HG03460 (cell line): ENCODE measurements at regions not wholly inside any gene's neighbourhood (a gene's known extent, or its start where the extent isn't known, plus 50 kb on each side); places are given as distances from the start of the nearest gene placed in this dataset.

ENCODE experiments used
- ATAC-seq: cut with Tn5 transposase; IDR thresholded peaks from one replicate; pipeline ENCODE4 v1.9.1; 2021; ENCODE audit not compliant: unreplicated experiment

DNA sequence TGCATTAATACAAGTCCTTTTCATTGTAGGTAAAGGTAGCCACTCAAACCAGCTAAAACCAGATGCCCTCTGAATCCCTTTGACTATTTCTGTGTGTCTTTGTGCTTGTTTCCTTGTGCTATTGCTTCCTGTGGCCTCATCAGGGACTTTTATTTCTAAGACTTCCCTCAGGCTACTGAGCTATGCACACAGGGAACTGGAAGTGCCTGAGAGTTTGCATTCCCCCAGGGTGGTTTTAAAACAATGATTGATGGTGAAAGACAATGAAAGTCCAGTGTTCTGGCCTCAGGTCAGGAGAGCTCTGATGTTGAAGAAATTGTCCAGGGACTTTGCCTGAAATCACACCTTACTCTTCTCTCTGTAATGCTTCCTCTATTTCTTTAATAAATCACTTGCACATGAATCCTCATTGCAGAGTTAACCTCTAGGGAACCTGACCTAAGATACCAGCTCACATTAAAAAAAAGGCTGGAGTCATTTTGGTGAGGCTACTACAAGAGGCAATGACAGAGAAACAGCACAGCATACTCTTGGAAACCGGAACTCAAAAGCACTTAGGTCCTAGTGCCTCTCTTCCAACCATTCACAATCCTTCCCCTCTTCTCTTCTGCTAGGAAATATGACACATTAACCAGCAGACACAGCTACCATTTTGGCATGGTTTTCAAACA is 158.1 kb upstream of the NREP start:
- ATAC-seq: no peak

DNA sequence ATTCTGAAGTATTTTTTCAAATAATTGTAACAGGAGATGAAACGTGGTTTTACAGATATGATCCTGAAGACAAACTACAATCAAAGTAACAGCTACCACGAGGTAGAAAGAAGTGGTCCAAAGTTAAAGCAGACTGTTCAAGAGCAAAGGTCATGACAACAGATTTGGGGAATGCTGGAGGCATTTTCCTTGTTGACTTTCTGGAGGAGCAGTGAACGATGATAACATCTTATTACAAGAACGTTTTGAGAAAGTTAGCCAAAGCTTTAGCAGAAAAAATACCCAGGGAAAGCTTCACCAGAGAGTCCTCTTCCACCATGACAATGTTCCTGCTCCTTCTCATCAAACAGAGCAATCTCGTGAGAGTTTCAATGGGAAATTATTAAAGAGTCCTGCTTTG is 145.4 kb upstream of the NREP start:
- no peak for ATAC-seq

DNA sequence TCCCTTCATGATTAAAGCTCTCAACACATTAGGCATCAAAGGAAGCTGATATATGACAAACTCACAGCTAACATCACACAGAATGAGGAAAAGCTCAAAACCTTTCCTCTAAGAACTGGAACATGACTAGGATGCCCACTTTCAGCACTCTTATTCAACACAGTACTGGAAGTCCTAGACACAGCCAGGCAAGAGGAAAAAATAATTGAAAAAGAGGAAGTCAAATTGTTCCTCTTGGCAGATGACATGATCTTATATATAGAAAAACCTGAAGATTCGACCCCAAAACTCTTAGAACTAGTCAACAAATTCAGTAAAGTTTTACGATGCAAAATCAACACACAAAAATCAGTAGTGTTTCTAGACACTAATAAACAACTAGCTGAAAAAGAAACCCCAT is 144.3 kb upstream of the NREP start:
- ATAC-seq: no peak

DNA sequence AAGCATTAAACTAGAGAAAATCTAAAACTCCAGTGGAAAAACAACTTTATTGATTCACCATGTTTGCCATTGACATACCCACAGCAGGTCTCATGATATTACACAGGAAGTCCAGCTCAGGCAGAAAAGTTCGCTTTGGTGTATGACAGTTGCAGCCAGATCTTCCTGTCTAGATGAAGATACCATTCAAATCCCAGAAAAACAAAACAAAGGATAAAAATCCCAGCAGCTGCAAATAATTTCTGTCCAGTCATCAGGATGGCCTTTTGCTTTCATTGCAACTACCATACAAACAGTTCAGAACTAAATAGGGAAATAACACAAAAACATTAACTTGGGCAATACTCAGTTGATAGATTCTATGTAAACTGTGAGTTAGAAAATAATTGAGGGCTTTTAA is 136.0 kb upstream of the NREP start:
- no peak for ATAC-seq

DNA sequence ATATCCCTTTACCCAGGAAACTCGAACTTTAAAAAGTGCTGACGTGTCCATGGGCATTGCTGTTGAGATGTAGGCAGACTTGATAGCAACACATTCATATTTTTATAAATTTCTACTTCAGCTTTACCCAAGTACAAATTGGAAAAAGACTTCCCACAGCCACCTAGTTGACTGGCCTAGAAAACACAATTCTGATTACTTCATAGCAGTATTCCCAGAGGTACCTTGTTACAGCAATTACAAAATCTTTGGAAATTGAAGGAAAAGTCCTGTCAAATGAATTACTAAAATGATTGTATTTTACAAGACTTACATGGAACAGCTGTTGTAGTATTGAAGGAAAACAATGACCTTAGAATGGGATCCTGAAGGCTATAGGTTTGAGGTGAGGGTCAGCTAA is 130.7 kb upstream of the NREP start:
- ATAC-seq: no peak

DNA sequence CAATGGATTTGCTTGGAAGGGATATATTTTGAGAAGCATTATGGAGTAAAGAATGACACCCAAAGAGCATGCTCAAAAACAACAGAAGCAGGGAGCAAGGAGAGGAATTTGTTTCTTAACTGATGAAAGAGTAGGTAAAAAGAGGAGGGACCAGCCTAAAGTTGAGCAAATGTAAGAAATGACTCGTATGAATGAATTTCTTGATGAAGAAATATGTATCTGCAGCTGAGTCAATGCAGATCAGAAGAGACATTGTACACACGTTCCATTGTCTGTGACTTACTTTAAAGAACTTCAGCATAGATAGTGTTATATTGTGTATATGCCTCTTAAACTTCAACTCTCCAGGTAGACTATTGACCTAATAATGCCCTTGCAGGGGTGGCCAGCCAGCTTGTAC is 112.7 kb upstream of the NREP start:
- ATAC-seq: no peak

DNA sequence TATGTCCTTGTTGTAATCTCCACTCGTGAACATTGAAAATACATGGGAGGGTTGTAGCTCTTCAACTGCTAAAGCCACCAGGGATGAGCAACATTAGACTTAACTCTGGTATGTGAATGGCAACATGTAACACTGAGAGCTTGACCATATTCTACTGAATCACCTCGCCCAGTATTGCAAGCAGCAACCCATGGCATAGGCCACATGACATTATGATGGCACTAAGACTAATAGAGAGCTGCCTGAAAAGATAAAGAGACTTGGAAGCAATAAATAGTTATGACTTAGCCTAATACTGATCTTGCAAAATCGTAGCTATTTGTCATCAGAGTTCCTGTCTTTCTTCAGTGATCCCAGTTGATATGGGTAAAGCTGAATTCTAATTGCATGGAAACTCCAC is 108.4 kb upstream of the NREP start:
- ATAC-seq: no peak

DNA sequence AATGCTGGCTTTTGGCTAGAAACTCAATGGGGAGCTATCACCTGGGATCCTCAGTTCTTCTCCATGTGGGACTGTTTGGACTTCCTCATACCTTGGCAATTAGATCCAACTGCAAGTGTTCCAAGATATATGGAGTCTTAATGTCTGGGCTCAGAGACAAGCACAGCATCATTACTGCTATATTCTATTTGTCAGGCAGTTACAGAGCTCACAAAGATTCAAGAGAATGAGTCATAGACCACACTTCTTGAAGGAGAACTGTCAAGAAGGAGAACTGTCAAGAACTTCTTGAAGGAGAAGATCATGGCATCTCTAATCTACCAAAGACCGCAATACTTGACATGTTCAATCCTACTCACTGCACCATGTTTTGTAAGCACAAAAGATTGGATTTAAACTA is 106.8 kb upstream of the NREP start:
- no peak for ATAC-seq

DNA sequence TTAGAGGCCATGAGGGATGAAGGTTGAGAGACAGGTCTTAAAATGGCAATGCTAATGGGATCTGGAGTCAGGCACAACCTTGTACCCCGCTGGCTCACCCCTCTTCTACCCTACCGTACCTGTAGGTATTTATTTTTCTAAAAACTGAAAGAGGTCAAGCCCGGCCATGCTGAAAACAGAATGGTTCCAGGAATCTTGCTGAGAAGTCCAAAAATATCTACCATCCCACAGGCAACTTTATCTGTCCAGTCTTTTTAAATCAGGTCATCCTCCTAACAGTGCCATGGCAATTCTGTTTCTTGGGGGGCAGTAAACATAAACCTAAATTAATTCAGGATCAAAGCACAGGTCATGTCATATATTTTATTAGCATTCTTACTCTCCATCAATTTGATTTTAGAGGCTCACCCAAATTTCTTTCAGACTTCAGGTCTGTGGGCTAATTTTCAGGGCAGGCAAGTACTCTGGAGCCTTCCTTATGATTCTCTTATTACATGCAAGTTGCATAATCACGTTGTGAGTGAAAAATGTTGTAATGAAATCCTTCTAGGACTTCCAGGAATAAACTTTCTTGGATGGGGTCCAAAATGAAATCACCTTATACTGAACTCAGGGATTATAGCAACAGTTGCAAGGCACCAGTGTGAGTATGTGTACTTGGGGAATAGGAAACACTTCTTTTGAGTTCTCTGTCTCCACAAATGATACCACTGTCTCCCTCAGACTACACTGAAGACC is 102.7 kb upstream of the NREP start:
- no peak for ATAC-seq

DNA sequence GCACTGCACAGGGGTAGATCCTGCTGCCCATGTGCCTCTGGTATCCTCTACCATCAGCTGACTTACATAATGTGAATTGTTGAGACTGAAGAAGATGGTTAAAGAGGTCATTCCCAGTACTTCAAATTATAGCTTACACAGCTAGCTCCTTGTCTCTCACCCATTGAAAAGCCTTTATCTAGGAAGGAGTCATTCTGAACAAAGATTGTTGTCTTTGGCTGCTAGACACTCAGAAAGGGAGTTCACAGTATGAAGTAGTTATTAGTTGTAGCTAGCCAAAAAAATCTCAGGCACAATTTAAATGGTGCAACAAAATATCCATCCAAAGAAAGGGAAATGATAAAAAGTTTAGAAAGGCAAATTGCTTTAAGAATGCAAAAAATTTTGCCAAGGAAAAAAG is 102.0 kb upstream of the NREP start:
- ATAC-seq: no peak

DNA sequence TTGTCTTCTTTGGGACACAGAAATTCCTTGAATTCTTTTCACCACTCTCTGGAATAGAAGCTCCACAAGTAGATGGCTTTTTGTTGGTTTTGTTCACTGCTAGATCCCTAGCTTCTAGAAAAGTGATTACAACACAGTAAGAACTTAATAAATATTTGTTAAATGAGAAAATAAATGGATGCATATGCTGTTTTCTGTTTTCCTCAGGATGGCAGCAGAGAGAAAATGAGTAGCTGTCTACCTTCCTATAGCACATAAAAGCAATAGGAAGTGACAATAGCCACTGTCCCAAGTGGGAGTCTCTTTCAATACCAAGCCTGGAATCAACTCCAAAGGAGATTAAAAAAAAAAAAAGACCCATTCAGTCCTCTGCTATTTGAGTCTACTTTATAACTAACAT is 100.6 kb upstream of the NREP start:
- no peak for ATAC-seq

DNA sequence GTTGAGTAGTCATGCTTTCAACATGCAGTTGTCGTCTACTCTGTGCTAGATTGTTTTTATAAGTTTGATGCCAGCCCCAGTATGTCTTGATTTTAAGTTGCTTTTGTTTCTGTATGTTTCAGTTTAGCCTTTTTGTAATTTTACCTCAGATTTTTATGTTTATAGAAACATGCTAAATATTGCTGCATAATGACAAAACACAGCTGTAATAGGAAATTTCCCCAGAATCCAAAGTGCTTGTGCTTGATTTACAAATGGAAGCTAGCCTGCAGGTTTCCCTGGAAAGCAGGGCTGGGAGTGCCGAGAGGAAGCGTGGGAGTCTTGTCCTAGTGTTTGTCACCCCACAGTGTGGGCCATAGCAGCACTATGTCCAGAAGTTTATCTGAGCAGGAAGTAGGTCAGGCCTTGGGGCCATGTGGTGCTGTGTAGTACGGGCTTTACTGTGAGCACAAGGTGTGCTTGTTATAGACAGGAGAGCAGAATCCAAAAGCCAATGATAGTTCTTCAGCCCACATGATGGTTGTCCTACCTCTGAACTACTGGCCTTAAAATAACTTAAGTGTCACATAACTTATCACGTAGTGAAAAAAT is 100.0 kb upstream of the NREP start:
- ATAC-seq: no peak

DNA sequence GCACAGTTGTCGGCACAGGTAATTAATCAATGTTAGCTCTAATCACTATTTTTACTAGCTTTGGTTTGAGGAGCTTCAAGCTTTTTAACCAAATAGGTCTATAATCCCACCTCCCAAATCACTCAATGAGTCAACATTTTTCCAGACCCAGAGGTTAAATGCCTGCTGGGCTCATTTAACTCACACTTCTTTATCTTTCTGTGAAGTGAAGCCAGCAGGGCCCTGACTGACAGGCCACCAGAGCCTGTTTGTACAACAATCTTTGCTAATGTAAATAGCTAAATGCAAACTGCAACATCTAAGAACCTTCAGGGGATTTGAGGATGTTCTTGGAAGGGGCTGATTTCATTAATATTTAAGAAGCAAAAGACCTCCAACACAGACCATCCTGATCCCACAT is 98.4 kb upstream of the NREP start:
- ATAC-seq: no peak

DNA sequence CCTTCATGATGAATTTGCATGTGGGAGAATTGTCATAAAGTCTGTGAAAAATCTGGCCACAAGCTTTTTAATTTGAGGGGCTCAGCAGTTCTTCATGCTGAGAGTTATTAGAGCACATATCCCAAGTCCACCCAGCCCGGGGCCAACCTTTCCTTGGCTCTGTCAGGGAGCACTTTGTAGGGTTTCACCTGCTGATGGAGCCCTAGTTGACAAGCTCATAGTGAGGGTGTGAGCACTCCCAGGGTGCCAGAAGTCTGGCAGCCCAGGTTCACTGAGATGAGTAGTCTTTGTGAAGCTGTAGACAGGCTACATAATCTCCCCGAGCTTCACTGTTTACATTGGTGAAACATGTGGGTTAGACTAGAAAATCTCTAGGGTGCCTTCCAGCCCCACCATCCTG is 97.2 kb upstream of the NREP start:
- peak; percentile 18 for ATAC-seq

DNA sequence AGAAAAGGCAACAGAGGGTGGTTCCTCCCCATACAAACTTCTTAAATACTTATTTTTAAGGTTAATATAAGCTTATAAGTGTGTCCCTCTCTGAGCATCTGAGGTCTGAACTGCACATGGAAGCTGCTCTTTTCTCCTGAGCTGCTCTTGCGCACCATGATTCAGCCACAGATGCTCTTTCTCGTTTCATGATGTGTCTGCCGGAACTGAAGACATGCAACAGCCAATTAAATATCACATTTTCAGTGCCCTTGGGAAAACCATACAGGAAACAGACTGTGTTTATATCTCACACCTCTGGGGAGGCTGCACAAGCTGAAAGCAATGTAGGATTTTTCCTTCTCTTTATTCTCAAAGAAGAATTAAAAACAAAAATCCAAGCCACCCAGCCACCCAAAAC is 96.8 kb upstream of the NREP start:
- ATAC-seq: peak; percentile 86

DNA sequence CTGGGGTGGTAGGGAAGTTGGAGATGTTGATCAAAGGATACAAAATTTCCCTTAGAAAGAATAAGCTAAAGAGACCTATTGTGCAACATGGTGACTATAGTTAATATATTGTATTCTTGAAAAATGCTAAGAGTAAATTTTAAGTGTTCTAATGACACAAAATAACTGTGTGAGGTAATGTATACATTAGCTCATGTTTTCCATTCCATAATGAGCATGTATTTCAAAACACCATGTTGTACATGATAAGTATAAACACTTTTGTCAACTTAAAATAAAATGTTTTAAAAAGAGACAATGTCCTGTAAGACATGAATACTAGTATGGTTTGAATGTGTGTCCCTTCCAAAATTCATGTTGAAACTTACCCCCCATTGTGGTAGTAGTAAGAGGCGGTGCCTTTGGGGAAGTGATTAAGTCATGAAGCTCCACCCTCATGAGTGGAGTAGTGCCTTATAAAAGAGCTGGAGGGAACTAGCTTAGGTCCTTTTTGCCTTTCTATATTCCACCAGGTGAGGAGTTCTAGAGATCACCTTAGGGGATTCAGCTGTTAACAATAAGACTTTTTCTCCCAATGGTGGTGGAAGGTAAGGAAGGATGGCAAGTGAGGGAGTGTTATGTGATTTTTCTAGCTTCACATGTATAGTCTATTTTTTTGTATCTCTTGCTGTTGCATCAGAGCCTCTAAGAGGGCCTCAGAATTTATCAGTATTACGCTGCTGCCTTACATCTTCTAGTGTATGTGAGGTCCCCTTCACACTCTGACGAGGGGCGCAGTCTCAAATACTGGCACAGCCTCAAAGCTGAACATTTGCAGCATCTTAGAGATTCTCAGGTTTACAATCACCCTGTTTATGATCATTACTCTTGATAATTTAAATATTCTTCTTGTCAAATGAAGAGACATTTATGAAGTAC is 94.9 kb upstream of the NREP start:
- ATAC-seq: no peak

DNA sequence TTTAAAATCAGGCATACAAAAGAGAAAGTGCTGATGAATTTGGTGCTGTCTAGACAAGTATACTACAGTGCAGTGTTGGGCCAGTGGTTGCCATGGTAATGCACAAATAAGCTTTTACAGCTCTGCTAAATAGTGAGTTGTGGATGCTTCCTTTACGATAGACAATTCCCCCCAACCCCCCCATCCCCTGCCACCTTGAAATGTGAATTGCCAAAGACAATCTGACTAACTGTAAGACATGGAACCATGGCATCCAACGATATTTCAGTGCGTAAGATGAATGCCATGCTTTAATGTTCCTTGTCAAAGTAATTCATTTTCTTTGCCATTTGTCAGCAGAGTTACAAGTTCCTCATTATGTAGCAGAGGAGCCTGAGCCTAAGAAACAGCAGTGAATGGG is 91.5 kb upstream of the NREP start:
- no peak for ATAC-seq

DNA sequence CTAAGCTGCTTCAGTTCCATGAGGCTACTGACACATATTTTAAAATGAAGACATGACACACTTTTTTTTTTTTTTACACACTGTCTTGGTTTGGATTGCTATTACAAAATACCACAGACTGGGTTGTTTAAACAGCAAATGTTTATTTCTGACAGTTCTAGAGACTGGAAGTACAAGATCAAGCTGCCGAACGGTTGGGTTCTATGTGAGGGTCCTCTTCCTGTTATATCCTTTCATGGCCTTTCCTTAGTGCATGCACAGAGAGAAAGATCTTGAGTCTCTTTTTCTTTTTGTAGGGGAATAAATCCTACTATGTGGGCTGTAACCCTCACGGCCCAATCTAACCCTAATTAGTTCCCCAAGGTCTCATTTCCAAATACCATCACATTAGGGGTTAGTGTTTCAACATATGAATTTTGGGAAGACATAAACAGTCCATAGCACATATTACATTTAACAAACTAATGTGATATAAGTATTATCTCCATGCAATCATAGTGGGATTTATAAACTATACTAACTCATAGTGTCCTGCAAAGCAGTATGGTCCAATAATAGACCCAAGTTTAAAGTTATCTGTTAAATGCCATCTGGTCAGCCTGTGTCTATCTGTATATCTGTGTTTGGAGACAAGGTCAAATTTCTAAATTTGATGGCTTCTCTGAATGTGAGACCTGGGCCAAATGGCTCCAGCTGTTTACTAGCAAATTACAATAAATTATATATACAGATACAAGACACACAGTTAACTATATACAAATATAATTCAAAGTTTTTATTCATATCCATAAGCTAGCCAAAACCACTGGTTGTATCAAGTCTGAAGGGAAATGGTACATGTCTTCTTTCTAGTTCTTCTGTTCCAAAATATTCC is 90.3 kb upstream of the NREP start:
- no peak for ATAC-seq

DNA sequence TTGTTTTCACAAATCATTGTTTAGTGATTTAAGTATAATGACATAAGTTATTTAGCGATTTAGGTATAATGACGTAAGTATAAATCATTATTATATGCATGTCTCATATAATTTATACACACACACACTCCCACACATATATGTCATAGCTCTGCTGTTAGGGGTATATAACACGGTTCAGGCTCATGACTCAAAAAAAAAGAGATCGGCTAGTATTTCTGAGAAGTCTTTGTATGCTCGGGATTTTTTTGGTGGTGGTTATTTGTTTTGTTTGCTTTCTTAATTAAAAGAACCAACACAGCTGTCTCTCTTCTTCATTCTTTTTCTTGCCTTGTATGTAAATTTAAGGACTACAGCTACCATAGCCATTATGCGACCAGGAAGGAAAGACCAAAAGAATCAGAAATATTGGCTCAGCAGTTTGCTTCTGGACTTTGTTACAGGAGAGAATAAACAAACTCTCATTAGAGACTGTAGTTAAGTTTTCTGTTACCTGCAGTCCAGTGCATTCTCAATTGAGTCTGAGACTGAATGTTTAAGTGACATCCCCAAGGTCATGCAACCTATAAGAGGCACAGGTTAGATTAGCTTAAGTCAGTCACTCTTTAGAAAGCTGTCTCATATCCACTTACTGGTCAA is 83.2 kb upstream of the NREP start:
- no peak for ATAC-seq

DNA sequence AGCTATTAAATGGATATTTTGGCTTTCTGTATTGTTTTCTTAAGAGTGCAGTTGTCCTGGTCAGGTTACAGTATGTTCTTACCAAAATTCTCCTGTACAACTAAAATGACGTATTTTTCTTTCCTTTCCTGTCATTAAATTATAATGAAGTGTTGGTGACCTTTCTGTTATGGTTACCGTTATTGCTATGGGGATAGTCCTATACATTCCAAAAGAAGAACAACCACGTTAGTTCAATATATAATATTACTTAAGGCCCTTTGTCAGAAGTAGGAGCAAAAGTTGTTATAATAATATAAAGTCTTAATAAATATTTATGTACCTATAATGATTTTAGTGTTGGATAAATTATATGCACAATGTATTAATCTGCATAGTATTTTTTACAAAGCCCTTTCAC is 82.4 kb upstream of the NREP start:
- ATAC-seq: no peak
